OCI-LY3 (cell line): ENCODE measurements at regions not wholly inside any gene's neighbourhood (a gene's known extent, or its start where the extent isn't known, plus 50 kb on each side); places are given as distances from the start of the nearest gene placed in this dataset.

Source experiments
- CTCF ChIP-seq: fragments of 200-600, 300-600 bp; sonication (generic); IDR thresholded peaks from 2 replicates; pipeline ENCODE4 v1.5.1; 2014; ENCODE audit warnings: antibody characterized with exemption, low read length, low read depth
- EZH2phosphoT487 ChIP-seq: fragments of 200-600 bp; shearing (Covaris generic); IDR thresholded peaks from 2 replicates; pipeline ENCODE4 v1.6.1; 2018; ENCODE audit warnings: antibody characterized with exemption, mixed run types, low read depth

GRCh38 chr18:72160510-72161445 lies 383.4 kb downstream of the CBLN2 start:
- TF ChIP-seq CTCF (no peak), EZH2phosphoT487 (no peak)
